ENCODE measurements at regions not wholly inside any gene's neighbourhood (a gene's known extent, or its start where the extent isn't known, plus 50 kb on each side); places are given as distances from the start of the nearest gene placed in this dataset.

DNA sequence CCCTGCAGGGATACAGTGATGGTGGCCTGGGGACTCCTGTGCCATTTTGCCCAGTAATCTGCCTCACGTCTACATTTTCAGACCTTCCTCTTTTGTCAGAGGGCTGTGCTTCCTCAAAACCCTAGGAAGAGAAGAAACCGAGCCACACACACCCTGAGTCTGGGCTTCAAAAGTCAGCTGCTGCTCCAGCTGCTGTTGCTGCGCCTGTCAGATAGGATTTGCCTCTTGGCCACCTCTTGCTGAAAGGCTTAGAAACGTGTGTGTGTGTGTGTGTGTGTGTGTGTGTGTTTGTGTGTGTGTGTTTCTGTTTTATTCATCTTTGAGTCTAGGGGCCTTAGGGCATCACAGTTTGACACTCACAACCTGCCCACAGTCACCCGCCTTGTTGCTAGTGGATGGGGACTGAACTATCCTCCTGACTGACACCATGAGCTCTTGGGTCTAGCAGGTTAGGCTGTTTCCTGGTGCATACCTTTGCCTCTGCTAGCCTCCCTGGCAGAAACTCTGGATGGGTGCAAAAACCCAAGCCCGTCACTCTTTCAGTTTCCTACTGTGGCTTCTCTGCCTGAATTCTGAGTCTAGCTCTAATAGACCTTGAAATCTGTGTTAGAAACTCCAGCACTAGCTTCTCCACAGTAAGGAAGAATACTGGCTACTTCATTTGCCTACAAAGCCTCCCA is 94.9 kb upstream of the CEP85L start:
- H3K36me3 ChIP-seq (ENCODE audit: control insufficient read depth in 4 of 4, insufficient read depth in 3 of 4, low read depth in 1 of 4, low read length in 3 of 4) = no peaks in the 10 kb centered on the region
- no peak overlapping the region for H3K4me3 ChIP-seq (ENCODE audit: low read depth in 1 of 3, low read length in 3 of 3)
- no peak overlapping the region for H3K27ac ChIP-seq (ENCODE audit: low read depth in 1 of 2, low read length in 2 of 2)
- DNase-seq (ENCODE audit: low spot score) = no peak
- no peak overlapping the region for H3K9ac ChIP-seq (ENCODE audit: low read depth in 1 of 2, low read length in 2 of 2)
- no peaks in the 10 kb centered on the region for H3K27me3 ChIP-seq (ENCODE audit: control insufficient read depth in 4 of 4, insufficient read depth in 4 of 4, low read length in 3 of 4)
- H3K4me1 ChIP-seq (ENCODE audit: control insufficient read depth in 4 of 4, insufficient read depth in 4 of 4, low read length in 3 of 4) = peaks cover 0 to 14% (median 6%) of the 10 kb centered on the region in 4 donors
- WGBS = 74% methylated on average over 6 of the region's 6 CpGs
- H3K9me3 ChIP-seq (ENCODE audit: control insufficient read depth in 4 of 4, low read length in 3 of 4) = no peaks in the 10 kb centered on the region
- TF ChIP-seq RAD21 (IDR thresholded peaks at IDR 0.05) (no peak), JUND (IDR thresholded peaks at IDR 0.05) (no peak), ATF3 (IDR thresholded peaks at IDR 0.05) (no peak), TAF1 (conservative IDR thresholded peaks at IDR 0.05) (no peak), MAX (IDR thresholded peaks at IDR 0.05) (no peak), CTCF (IDR thresholded peaks at IDR 0.05; ENCODE audit: low read depth, low read length, missing input control) (no peak), YY1 (IDR thresholded peaks at IDR 0.05) (no peak), HNF4G (IDR thresholded peaks at IDR 0.05) (no peak), NR2F2 (IDR thresholded peaks at IDR 0.05) (no peak), RXRA (IDR thresholded peaks at IDR 0.05) (no peak), SP1 (IDR thresholded peaks at IDR 0.05) (no peak), FOXA1 (IDR thresholded peaks at IDR 0.05) (no peak), REST (IDR thresholded peaks at IDR 0.05) (no peak), ZBTB33 (IDR thresholded peaks at IDR 0.05) (no peak)

- DNase-seq (ENCODE audit: low spot score) = no peak
- Histone ChIP-seq H3K27me3 (ENCODE audit: control insufficient read depth in 4 of 4, insufficient read depth in 4 of 4, low read length in 3 of 4) (no peaks in the 10 kb centered on the region), H3K9ac (ENCODE audit: low read depth in 1 of 2, low read length in 2 of 2) (no peak overlapping the region), H3K27ac (ENCODE audit: low read depth in 1 of 2, low read length in 2 of 2) (no peak overlapping the region), H3K36me3 (ENCODE audit: control insufficient read depth in 4 of 4, insufficient read depth in 3 of 4, low read depth in 1 of 4, low read length in 3 of 4) (no peaks in the 10 kb centered on the region), H3K4me1 (ENCODE audit: control insufficient read depth in 4 of 4, insufficient read depth in 4 of 4, low read length in 3 of 4) (peaks cover 0 to 7% (median 4%) of the 10 kb centered on the region in 4 donors), H3K9me3 (ENCODE audit: control insufficient read depth in 4 of 4, low read length in 3 of 4) (no peaks in the 10 kb centered on the region), H3K4me3 (ENCODE audit: low read depth in 1 of 3, low read length in 3 of 3) (no peak overlapping the region)
- 92% methylated on average over 7 of the region's 7 CpGs for WGBS
- TF ChIP-seq JUND (IDR thresholded peaks at IDR 0.05) (no peak), YY1 (IDR thresholded peaks at IDR 0.05) (no peak), MAX (IDR thresholded peaks at IDR 0.05) (no peak), HNF4A (conservative IDR thresholded peaks at IDR 0.05) (no peak), GABPA (IDR thresholded peaks at IDR 0.05 in 1 of 2, conservative IDR thresholded peaks at IDR 0.05 in 1 of 2) (no peak), SP1 (IDR thresholded peaks at IDR 0.05) (no peak), EGR1 (IDR thresholded peaks at IDR 0.05; ENCODE audit: low read depth in 2 of 2) (no peak), NR2F2 (IDR thresholded peaks at IDR 0.05) (no peak), RAD21 (IDR thresholded peaks at IDR 0.05) (no peak), ZBTB33 (IDR thresholded peaks at IDR 0.05) (no peak), REST (IDR thresholded peaks at IDR 0.05) (no peak)
These were observed 93.8 kb upstream of the CEP85L start for GRCh38 chr6:118745156-118745555.

Data from liver (tissue), 8 donors.